Nephron (organoid): ENCODE measurements at regions not wholly inside any gene's neighbourhood (a gene's known extent, or its start where the extent isn't known, plus 50 kb on each side); places are given as distances from the start of the nearest gene placed in this dataset.

ENCODE experiments used
- H3K27ac Mint-ChIP-seq, 3 experiments: 2 replicates each; pipeline ENCODE4 v1.8.0; 2020; ENCODE audit warnings: mixed read lengths in 3 of 3, mild to moderate bottlenecking in 2 of 3, moderate library complexity in 1 of 3
- H3K27me3 Mint-ChIP-seq: 2 replicates; pipeline ENCODE4 v1.8.0; 2021; ENCODE audit warnings: low read depth, mild to moderate bottlenecking, moderate library complexity, mixed read lengths
- H3K36me3 Mint-ChIP-seq: 2 replicates; pipeline ENCODE4 v1.8.0; 2020; ENCODE audit warnings: low read depth, mixed read lengths
- H3K4me1 Mint-ChIP-seq: 2 replicates; pipeline ENCODE4 v1.8.0; 2020; ENCODE audit warnings: mixed read lengths
- H3K4me3 Mint-ChIP-seq, 3 experiments: 2 replicates each; pipeline ENCODE4 v1.8.0; 2020; ENCODE audit warnings: mild to moderate bottlenecking in 3 of 3, mixed read lengths in 3 of 3, moderate library complexity in 2 of 3
- H3K9me3 Mint-ChIP-seq: 2 replicates; pipeline ENCODE4 v1.8.0; 2020; ENCODE audit warnings: mixed read lengths
- TF ChIP-seq, protein P1 (sequence below), 3 experiments: fragments of 200-600 bp; sonication (generic); IDR thresholded peaks; one replicate each; pipeline ENCODE4 v1.5.0; 2021; ENCODE audit warnings: antibody characterized with exemption in 3 of 3; ENCODE audit not compliant: unreplicated experiment in 3 of 3

DNA sequence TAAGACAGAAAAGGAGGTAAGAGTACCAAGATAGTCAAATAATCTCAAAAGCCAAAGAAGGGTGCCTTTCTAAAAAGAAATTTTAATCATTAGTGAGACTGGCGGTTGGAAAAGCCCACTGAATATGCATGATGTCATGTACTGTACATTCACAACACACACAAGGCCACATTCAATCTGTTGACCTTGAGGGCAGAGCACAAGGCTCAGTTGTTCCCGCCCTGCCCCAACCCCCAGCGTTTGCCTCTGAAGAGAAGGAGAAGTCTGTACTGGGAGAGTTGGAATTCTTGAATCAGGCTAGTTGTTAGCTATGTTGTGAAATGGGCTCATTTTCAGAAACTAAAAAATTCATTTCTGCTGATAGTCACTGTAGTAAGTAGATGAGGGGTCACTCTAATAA, 50.2 kb upstream of the NID2 start:
- TF ChIP-seq, protein P1, sequence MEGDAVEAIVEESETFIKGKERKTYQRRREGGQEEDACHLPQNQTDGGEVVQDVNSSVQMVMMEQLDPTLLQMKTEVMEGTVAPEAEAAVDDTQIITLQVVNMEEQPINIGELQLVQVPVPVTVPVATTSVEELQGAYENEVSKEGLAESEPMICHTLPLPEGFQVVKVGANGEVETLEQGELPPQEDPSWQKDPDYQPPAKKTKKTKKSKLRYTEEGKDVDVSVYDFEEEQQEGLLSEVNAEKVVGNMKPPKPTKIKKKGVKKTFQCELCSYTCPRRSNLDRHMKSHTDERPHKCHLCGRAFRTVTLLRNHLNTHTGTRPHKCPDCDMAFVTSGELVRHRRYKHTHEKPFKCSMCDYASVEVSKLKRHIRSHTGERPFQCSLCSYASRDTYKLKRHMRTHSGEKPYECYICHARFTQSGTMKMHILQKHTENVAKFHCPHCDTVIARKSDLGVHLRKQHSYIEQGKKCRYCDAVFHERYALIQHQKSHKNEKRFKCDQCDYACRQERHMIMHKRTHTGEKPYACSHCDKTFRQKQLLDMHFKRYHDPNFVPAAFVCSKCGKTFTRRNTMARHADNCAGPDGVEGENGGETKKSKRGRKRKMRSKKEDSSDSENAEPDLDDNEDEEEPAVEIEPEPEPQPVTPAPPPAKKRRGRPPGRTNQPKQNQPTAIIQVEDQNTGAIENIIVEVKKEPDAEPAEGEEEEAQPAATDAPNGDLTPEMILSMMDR (IDR thresholded peaks at IDR 0.05; ENCODE audit: unreplicated experiment in 3 of 3) = no peak
- H3K4me1 Mint-ChIP-seq = peaks cover 26% of the 10 kb centered on the region
- H3K4me3 Mint-ChIP-seq = no peak overlapping the region
- no peaks in the 10 kb centered on the region for H3K9me3 Mint-ChIP-seq
- H3K36me3 Mint-ChIP-seq = no peaks in the 10 kb centered on the region
- peak overlapping the region in 1 of 3 experiments; percentile 53 for H3K27ac Mint-ChIP-seq
- peaks cover 5% of the 10 kb centered on the region for H3K27me3 Mint-ChIP-seq
